Progenitor cell of endocrine pancreas (in vitro differentiated cells): ENCODE measurements at regions not wholly inside any gene's neighbourhood (a gene's known extent, or its start where the extent isn't known, plus 50 kb on each side); places are given as distances from the start of the nearest gene placed in this dataset.
"Not testable (repeated sequence)": the region's sequence is repeated elsewhere in the genome, so short reads cannot be mapped to it uniquely, and the experiment has no call there.

ENCODE experiments used
- DNase-seq: peaks from one replicate; pipeline ENCODE4 v3.0.0; 2021; ENCODE audit warnings: low spot score; ENCODE audit not compliant: unreplicated experiment
- H3K27ac Mint-ChIP-seq: 2 replicates; pipeline ENCODE4 v1.8.0; 2021; ENCODE audit warnings: mild to moderate bottlenecking, moderate library complexity, mixed read lengths
- H3K27me3 Mint-ChIP-seq: 2 replicates; pipeline ENCODE4 v1.8.0; 2021; ENCODE audit warnings: mixed read lengths
- H3K36me3 Mint-ChIP-seq: 2 replicates; pipeline ENCODE4 v1.8.0; 2022; ENCODE audit warnings: mixed read lengths; ENCODE audit not compliant: insufficient read depth
- H3K4me1 Mint-ChIP-seq: 2 replicates; pipeline ENCODE4 v1.8.0; 2021; ENCODE audit warnings: low read depth, mixed read lengths
- H3K4me3 Mint-ChIP-seq: 2 replicates; pipeline ENCODE4 v1.8.0; 2021; ENCODE audit warnings: low read depth, mild to moderate bottlenecking, moderate library complexity, mixed read lengths
- H3K9me3 Mint-ChIP-seq: 2 replicates; pipeline ENCODE4 v1.8.0; 2021; ENCODE audit warnings: low read depth, mixed read lengths
- TF ChIP-seq, protein P1 (sequence below): fragments of 200-600 bp; sonication (generic); IDR thresholded peaks from one replicate; pipeline ENCODE4 v1.5.0; 2021; ENCODE audit warnings: antibody characterized with exemption, mild to moderate bottlenecking; ENCODE audit not compliant: unreplicated experiment

- Mint-ChIP-seq H3K4me3 (no peak overlapping the region), H3K9me3 (no peaks in the 10 kb centered on the region), H3K27ac (no peak overlapping the region), H3K4me1 (no peaks in the 10 kb centered on the region), H3K36me3 (no peaks in the 10 kb centered on the region), H3K27me3 (no peaks in the 10 kb centered on the region)
- DNase-seq = no peak
- TF ChIP-seq, protein P1, sequence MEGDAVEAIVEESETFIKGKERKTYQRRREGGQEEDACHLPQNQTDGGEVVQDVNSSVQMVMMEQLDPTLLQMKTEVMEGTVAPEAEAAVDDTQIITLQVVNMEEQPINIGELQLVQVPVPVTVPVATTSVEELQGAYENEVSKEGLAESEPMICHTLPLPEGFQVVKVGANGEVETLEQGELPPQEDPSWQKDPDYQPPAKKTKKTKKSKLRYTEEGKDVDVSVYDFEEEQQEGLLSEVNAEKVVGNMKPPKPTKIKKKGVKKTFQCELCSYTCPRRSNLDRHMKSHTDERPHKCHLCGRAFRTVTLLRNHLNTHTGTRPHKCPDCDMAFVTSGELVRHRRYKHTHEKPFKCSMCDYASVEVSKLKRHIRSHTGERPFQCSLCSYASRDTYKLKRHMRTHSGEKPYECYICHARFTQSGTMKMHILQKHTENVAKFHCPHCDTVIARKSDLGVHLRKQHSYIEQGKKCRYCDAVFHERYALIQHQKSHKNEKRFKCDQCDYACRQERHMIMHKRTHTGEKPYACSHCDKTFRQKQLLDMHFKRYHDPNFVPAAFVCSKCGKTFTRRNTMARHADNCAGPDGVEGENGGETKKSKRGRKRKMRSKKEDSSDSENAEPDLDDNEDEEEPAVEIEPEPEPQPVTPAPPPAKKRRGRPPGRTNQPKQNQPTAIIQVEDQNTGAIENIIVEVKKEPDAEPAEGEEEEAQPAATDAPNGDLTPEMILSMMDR = no peak
These were observed 148.5 kb downstream of the POLR1F start for GRCh38 chr7:19560111-19560883.

DNA sequence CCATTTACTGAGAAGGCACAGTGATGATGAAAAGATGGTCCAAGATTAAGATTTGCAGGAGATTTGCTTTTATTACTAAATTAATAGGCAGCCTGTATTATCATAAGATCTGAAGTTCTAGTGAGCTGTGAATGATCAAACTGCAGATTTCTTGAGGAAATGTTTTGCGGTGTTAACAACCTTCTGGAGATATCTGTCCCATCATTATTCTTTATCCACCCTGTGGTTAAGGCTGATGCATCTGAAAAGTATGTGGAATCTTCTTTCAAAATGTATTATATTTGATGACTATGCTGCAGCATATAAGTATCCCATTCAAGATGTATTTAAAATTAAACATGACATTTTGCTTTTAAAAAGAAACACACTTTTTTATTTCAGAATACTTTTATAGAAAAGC lies 150.3 kb downstream of the POLR1F start:
- Mint-ChIP-seq H3K9me3 (no peaks in the 10 kb centered on the region), H3K36me3 (no peaks in the 10 kb centered on the region), H3K27me3 (no peaks in the 10 kb centered on the region), H3K27ac (no peak overlapping the region), H3K4me3 (no peak overlapping the region), H3K4me1 (no peaks in the 10 kb centered on the region)
- TF ChIP-seq, protein P1 = no peak
- DNase-seq = no peak

GRCh38 chr7:19557726-19558465 lies 150.9 kb downstream of the POLR1F start:
- TF ChIP-seq, protein P1 = no peak
- Mint-ChIP-seq H3K36me3 (no peaks in the 10 kb centered on the region), H3K4me3 (no peak overlapping the region), H3K27ac (no peak overlapping the region), H3K9me3 (no peaks in the 10 kb centered on the region), H3K27me3 (no peaks in the 10 kb centered on the region), H3K4me1 (no peaks in the 10 kb centered on the region)
- no peak for DNase-seq

DNA sequence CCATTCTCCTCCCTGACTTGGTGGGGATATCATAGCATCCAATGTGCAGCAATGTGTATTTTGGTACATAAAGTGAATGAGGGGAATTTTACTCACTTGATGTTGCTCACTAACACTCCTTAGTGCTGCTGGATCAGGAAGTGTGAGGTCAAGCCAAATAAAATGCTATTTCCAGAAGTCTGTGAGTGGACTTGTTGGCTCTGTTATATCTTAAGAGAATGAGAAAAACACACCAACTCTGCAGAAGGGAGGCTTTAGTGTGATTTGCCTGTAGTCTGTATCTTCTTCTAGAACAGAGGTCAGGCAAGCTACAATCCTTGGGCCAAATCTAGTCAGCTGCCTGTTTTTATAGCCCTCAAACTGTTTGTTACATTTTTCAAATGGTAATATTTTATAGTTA lies 154.3 kb downstream of the POLR1F start:
- H3K27me3 Mint-ChIP-seq = no peaks in the 10 kb centered on the region

DNA sequence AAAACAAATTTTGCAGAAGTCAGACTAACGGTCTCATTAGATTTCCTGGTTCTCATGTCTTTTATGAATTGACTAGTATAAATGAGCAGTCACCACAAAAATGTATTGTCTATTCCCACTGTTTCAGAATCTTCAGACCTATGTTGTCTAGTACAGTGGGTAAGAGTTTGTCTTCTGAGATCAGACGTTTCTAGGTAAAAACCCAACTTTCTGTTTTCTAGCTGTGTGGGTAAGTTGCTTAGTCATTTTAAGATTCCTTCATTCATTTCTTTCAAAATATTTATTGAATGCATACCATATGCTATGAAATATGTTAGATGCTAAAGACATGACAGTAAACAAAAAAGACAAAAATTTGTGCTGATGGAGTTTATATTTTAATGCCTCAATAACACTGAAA lies 156.3 kb downstream of the POLR1F start:
- TF ChIP-seq, protein P1 = no peak
- no peak overlapping the region for H3K27ac Mint-ChIP-seq

More for the DNA sequence above, 154.3 kb downstream of the POLR1F start:
- TF ChIP-seq, protein P1 = no peak
- H3K27ac Mint-ChIP-seq = no peak overlapping the region
- H3K36me3 Mint-ChIP-seq = no peaks in the 10 kb centered on the region
- H3K9me3 Mint-ChIP-seq = peaks cover 5% of the 10 kb centered on the region
- no peaks in the 10 kb centered on the region for H3K4me1 Mint-ChIP-seq
- no peak for DNase-seq
- no peak overlapping the region for H3K4me3 Mint-ChIP-seq

DNA sequence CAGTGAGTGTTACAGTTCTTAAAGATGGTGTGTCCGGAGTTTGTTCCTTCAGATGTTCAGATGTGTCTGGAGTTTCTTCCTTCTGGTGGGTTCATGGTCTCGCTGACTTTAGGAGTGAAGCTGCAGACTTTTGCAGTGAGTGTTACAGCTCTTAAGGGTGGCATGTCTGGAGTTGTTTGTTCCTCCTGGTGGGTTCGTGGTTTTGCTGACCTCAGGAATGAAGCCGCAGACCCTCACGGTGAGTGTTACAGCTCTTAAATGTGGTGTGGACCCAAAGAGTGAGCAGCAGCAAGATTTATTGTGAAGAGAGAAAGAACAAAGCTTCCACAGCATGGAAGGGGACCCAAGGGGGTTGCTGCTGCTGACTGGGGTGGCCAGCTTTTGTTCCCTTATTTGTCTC lies 159.6 kb downstream of the POLR1F start:
- not testable (repeated sequence) for H3K27me3 Mint-ChIP-seq, H3K36me3 Mint-ChIP-seq, DNase-seq, H3K4me3 Mint-ChIP-seq, H3K27ac Mint-ChIP-seq, H3K4me1 Mint-ChIP-seq
- H3K9me3 Mint-ChIP-seq = peaks cover 23% of the 10 kb centered on the region

More for the DNA sequence above, 156.3 kb downstream of the POLR1F start:
- H3K9me3 Mint-ChIP-seq = peaks cover 9% of the 10 kb centered on the region
- no peak for DNase-seq
- H3K36me3 Mint-ChIP-seq = no peaks in the 10 kb centered on the region
- H3K4me3 Mint-ChIP-seq = no peak overlapping the region
- H3K4me1 Mint-ChIP-seq = no peaks in the 10 kb centered on the region
- H3K27me3 Mint-ChIP-seq = no peaks in the 10 kb centered on the region
